Stomach (tissue), 4 donors: ENCODE measurements at regions not wholly inside any gene's neighbourhood (a gene's known extent, or its start where the extent isn't known, plus 50 kb on each side); places are given as distances from the start of the nearest gene placed in this dataset.

Source experiments
- POLR2A ChIP-seq, 4 donors: fragments of 450-650 bp; IDR thresholded peaks; one replicate each; pipeline ENCODE4 v1.6.1; 2016; ENCODE audit warnings: antibody characterized with exemption in 4 of 4, control low read depth in 2 of 4, mild to moderate bottlenecking in 1 of 4, moderate library complexity in 1 of 4
- POLR2AphosphoS5 ChIP-seq, 3 donors: sonication (generic); formaldehyde crosslinking; IDR thresholded peaks; one replicate each; pipeline ENCODE4 v1.6.1; 2016; ENCODE audit warnings: antibody characterized with exemption in 3 of 3
- TF ChIP-seq, protein P1 (sequence below), 7 experiments: fragments of 450-650 bp in 4 of 7; fragments of 200-600 bp in 3 of 7; sonication (generic) in 3 of 7; IDR thresholded peaks; one replicate each; pipeline ENCODE4 v1.5.1; 2016 to 2019; ENCODE audit warnings: antibody characterized with exemption in 7 of 7, control low read depth in 2 of 7, mild to moderate bottlenecking in 1 of 7

DNA sequence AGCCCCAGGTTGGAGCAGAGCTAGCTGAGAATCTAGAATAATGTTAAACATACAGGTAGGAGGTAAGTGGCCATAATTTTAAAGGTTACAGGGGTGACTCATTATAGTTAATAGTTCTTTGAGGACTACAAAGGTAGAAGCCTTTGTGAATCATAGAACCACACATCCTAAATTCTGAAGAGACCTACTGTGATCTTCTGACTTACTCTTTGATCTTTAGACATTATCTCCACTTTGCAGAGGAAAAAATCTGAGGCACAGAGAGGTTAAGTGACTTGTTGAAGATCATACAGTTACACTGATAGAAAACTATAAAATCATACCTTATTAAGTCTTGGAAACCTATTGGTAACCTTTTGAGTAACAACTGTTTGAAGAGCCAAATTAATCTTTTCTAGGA, 1051.3 kb upstream of the NRXN1 start:
- TF ChIP-seq POLR2A (IDR thresholded peaks at IDR 0.05) (no peak), POLR2AphosphoS5 (IDR thresholded peaks at IDR 0.05) (no peak)
- TF ChIP-seq, protein P1, sequence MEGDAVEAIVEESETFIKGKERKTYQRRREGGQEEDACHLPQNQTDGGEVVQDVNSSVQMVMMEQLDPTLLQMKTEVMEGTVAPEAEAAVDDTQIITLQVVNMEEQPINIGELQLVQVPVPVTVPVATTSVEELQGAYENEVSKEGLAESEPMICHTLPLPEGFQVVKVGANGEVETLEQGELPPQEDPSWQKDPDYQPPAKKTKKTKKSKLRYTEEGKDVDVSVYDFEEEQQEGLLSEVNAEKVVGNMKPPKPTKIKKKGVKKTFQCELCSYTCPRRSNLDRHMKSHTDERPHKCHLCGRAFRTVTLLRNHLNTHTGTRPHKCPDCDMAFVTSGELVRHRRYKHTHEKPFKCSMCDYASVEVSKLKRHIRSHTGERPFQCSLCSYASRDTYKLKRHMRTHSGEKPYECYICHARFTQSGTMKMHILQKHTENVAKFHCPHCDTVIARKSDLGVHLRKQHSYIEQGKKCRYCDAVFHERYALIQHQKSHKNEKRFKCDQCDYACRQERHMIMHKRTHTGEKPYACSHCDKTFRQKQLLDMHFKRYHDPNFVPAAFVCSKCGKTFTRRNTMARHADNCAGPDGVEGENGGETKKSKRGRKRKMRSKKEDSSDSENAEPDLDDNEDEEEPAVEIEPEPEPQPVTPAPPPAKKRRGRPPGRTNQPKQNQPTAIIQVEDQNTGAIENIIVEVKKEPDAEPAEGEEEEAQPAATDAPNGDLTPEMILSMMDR (IDR thresholded peaks at IDR 0.05) = no peak
